ACHN (cell line): ENCODE measurements at regions not wholly inside any gene's neighbourhood (a gene's known extent, or its start where the extent isn't known, plus 50 kb on each side); places are given as distances from the start of the nearest gene placed in this dataset.
A peak's percentile ranks its signal among the peaks of the same experiment; 100 is the strongest.
"Not testable (repeated sequence)": the region's sequence is repeated elsewhere in the genome, so short reads cannot be mapped to it uniquely, and the experiment has no call there.

Source experiments
- DNase-seq: peaks from one replicate; pipeline ENCODE4 v3.0.0-alpha.2; 2015
- in situ Hi-C: cut with HindIII; loops from 2 replicates; pipeline ENCODE4 v1.10.0; 2017; ENCODE audit warnings: low sequenced_read_pairs, low pct_ligation_motif_present, low pct_unique_long_range_greater_than_20kb

GRCh38 chrX:144134448-144135119 is 250.7 kb downstream of the UBE2NL start:
- DNase-seq, in situ Hi-C loops: not testable (repeated sequence)

- DNase-seq, in situ Hi-C loops: not testable (repeated sequence)
Measured at GRCh38 chrX:144154474-144154873, 270.6 kb downstream of the UBE2NL start.

- in situ Hi-C loops, DNase-seq: not testable (repeated sequence)
Measured at GRCh38 chrX:144185197-144185596, 301.3 kb downstream of the UBE2NL start.

DNA sequence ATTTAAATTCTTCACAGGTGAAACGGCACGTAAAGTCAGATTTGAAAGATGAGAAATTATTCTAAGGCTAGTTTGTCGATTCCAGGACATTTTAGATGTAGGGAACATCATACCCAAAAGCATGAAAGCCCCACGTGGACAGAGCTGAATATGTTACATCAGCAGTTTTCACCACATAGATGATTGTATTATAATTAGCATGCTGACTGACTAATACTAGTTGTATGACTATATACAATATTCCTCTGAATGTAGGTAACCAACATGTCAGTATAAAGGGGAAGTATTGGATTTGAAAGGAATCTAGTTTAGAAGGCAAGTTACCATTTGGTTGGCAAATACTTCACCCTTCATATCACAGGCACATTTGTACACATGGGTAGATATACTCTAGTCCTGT is 304.6 kb downstream of the UBE2NL start:
- in situ Hi-C loops, DNase-seq: not testable (repeated sequence)

GRCh38 chrX:144197057-144197456 is 313.2 kb downstream of the UBE2NL start:
- DNase-seq, in situ Hi-C loops: not testable (repeated sequence)

GRCh38 chrX:144202726-144203125 is 318.9 kb downstream of the UBE2NL start:
- in situ Hi-C loops, DNase-seq: not testable (repeated sequence)

GRCh38 chrX:144208360-144209024 is 324.6 kb downstream of the UBE2NL start:
- DNase-seq, in situ Hi-C loops: not testable (repeated sequence)

DNA sequence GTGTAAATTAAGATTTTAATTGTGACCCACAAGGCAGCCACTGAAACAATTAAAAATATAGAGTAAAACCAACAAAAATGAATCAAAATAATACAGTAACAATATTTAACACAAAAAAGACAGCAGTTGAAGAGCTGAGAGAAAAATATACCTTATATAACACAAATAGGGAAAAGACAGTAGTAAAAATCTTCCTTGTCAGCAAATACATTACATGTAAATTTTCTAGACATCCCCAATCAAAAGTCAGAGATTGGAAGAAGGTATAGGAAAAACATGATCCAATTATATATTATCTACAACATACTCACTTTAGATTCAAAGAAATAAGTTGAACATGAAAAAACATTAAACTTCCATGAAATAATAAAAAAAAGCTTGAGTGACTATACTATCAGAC is 330.8 kb downstream of the UBE2NL start:
- in situ Hi-C loops = no loop called here
- no peak for DNase-seq

DNA sequence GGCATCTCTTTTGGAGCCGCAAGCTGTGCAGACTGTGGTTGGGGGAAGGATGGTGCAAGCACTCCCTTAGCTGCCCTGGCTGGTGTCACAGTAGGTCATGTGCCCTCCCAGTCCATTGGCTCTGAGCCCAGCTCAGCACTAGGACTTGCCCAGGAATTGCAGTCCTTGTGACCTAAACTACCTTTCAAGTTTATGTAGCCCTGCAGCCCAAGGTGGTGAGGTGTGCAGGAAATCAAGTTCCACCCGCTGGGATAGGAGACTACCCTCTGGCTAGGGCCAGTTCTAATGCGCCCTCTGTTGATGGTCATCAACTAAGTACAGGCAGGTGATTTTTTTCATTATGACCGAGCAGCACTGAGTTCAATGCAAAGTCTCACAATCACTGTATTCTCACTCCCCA is 335.2 kb downstream of the UBE2NL start:
- in situ Hi-C loops = no loop called here

DNA sequence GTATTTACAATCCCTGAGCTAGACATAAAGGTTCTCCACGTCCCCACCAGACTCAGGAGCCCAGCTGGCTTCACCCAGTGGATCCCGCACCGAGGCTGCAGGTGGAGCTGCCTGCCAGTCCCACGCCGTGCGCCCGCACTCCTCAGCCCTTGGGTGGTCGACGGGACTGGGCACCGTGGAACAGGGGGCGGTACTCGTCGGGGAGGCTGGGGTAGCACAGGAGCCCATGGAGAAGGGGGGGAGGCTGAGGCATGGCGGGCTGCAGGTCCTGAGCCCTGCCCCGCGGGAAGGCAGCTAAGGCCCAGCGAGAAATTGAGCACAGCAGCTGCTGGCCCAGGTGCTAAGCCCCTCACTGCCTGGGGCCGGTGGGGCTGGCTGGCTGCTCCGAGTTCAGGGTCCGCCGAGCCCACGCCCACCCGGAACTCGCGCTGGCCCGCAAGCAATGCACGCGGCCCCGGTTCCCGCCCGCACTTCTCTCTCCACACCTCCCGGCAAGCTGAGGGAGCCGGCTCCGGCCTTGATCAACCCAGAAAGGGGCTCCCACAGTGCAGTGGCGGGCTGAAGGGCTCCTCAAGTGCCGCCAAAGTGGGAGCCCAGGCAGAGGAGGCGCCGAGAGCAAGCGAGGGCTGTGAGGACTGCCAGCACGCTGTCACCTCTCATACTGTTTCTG is 347.4 kb downstream of the UBE2NL start:
- DNase-seq, in situ Hi-C loops: not testable (repeated sequence)

More for the DNA sequence above, 335.2 kb downstream of the UBE2NL start:
- DNase-seq = peak; percentile 8

- DNase-seq = no peak
- in situ Hi-C loops = no loop called here
Measured at GRCh38 chrX:144253356-144253755, 369.5 kb downstream of the UBE2NL start.

GRCh38 chrX:144259054-144259453 is 375.2 kb downstream of the UBE2NL start:
- in situ Hi-C loops = no loop called here
- no peak for DNase-seq

DNA sequence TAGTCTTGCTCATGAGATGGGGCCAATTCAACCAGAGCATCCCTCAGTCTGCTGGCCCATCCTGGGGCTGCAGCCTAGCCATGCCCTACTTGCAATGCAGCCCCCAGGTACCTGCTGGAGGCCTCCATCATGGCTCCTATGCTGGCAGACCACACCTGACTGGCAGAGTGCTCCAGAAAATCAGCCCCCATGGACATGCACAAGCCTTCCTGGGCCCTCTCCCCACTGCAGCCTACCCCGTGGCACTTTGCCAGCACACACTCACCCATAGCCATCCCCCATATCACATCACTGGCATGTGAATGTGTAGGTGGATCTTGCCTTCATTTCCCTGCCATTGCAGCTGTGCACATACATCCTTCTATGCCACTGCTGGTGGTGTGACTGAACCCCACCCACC is 381.8 kb downstream of the UBE2NL start:
- no peak for DNase-seq
- in situ Hi-C loops = no loop called here

GRCh38 chrX:144275367-144275766 is 391.5 kb downstream of the UBE2NL start:
- no peak for DNase-seq

GRCh38 chrX:144275843-144276242 is 392.0 kb downstream of the UBE2NL start:
- no peak for DNase-seq
- in situ Hi-C loops = no loop called here

More at GRCh38 chrX:144275367-144275766, 391.5 kb downstream of the UBE2NL start:
- in situ Hi-C loops = no loop called here

DNA sequence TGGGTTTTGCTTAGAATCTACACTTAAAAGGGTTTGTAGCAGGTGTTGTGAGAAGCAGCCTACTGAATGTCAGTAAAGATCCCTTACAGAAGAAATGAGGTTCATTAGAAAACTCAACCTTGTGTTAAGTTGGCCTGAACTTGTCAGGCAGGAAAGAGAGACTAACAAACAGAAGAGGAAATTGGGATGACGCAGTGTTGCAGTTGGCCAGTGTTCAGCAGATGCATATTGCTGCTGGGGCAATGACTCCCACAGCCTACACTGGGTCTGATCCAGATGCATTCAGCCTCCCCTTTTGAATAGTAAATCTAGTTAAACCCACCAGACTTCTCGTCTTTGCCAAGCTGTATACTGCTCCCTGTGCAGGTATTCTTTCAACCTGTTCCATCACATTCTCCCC is 409.4 kb downstream of the UBE2NL start:
- no peak for DNase-seq
- in situ Hi-C loops = no loop called here

DNA sequence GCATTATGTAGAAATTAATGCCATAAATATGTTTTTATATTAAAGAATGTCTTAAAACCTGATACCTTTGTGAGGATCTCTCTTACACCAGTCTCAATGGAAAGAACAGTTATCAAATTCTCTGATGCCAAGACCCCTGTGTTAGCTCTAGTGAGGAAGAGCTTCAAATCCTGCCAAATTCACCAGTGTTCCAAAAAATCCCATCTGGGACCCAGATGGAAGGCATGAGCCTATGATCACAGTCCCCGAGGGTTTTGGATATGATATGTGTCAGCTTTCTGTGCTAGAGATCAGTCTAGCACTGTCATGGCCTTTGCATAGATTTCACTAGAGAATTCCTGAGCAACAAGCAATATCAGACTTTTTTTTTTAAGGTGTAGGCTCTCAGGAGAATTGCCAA is 412.1 kb downstream of the UBE2NL start:
- in situ Hi-C loops = no loop called here
- DNase-seq = no peak

DNA sequence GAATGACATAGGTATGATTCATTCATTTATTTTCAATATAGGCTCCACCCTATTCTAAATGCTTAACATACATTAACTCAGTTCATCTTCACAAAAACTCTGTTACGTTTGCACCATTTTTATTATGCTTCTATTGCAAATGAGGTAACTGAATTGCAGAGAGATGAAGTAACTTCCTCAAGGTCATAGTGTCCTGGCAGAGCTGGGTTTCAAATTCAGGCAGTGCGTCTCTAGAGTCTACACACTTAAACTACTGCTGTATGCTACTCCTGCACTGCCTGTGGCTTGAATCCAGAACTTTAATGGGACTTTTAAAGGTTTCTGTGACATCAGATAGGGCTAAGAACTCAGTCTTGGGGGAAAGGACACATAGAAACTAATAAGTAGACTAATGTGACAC is 413.4 kb downstream of the UBE2NL start:
- in situ Hi-C loops = no loop called here
- no peak for DNase-seq

DNA sequence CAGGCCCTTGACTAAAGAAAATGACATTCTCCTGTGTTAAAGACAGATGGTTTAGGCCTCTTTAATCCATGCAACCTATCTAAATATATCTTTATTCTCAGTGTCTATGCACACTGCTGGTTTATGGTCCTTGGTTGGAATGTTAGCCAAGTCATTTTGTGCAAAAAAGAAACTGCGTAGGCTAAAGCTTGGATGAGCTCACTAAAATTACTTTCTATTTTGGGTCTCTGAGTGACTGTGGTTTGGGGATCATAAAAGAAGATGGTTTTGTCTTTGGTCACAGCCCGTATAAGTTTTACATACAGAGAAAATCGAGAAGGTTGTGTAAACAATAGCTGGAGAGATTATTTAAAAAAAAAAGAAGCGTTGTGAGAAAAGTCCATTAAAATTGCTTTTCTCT is 443.6 kb downstream of the UBE2NL start:
- in situ Hi-C loops = no loop called here
- DNase-seq = no peak

GRCh38 chrX:144333429-144333828 is 449.6 kb downstream of the UBE2NL start:
- in situ Hi-C loops = no loop called here
- no peak for DNase-seq
